C4-2B (cell line): ENCODE measurements at regions not wholly inside any gene's neighbourhood (a gene's known extent, or its start where the extent isn't known, plus 50 kb on each side); places are given as distances from the start of the nearest gene placed in this dataset.

Experiments used
- CTCF ChIP-seq: fragments of 450-650 bp; conservative IDR thresholded peaks from 2 replicates; pipeline ENCODE4 v1.5.1; 2017; ENCODE audit warnings: mild to moderate bottlenecking
- ZFX ChIP-seq: fragments of 450-650 bp; IDR thresholded peaks from 2 replicates; pipeline ENCODE4 v1.6.1; 2017

DNA sequence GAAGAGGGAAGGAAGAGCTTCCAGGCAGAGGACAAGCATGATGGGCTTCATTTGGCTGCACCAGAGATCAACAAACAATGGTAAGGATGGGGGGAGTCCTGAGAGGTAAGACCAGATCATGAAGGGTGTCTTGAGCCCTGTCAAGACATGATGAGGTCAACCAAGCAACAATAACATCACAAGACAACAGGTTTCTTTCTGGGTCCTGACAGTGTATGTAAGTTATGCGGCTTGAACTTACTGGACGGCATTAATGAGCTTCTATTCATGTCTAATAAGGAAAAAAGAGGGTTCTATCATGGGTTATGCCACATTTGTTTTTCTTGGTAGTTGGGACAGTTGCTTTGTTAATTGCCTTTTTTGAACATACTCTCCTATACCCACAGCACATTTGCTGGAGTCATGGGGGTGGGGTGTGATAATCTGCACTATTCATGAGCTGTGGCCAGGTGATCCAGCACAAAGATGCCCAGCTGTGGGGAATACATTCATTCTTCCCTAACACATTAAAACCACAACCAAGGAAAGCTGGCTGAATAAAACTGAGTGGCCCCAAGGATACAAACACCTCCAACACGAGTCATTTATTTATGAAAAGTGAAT, 168.8 kb upstream of the KLF14 start:
- no peak for TF ChIP-seq CTCF
- no peak for TF ChIP-seq ZFX
